GM12878 (cell line): ENCODE measurements at regions not wholly inside any gene's neighbourhood (a gene's known extent, or its start where the extent isn't known, plus 50 kb on each side); places are given as distances from the start of the nearest gene placed in this dataset.

Experiments used
- ATAC-seq: fragments of 200-7000 bp; cut with Tn5 transposase; 3 replicates; pipeline ENCODE4 v1.9.1; 2020; ENCODE audit warnings: mild to moderate bottlenecking, moderate library complexity
- BruUV-seq: library from RNA; stranded (reverse); fragments of 400-500 nt; replicated peaks from 2 replicates; lab custom pipeline; 2021; lab: Mats Ljungman, UMichigan
- CTCF ChIA-PET: fragments of 300-600 bp; sonication (Branson Sonifier 250); formaldehyde crosslinking; extraction: SDS; loops from one replicate; lab custom pipeline; 2021; ENCODE audit warnings: inconsistent platforms; lab: Yijun Ruan, JAX
- POLR2A ChIA-PET: fragments of 350-600 bp; formaldehyde crosslinking; extraction: SDS; loops from one replicate; lab custom pipeline; 2021; ENCODE audit warnings: inconsistent platforms; lab: Charles Lee
- RAD21 ChIA-PET: fragments of 300-600 bp; sonication (Branson Sonifier 250); formaldehyde crosslinking; loops from one replicate; lab custom pipeline; 2023; ENCODE audit warnings: antibody characterized with exemption; ENCODE audit not compliant: unreplicated experiment; lab: Charles Lee
- SMC1A ChIA-PET: fragments of 300-600 bp; sonication (Branson Sonifier 250); formaldehyde crosslinking; loops from one replicate; lab custom pipeline; 2023; ENCODE audit not compliant: unreplicated experiment, uncharacterized antibody; lab: Charles Lee
- DNase-seq: peaks from one replicate; pipeline ENCODE4 v3.0.0-alpha.2; 2011; ENCODE audit warnings: low read depth, low spot score
- FAIRE-seq: peaks from 3 replicates; lab custom pipeline; 2011; peaks lifted over from hg19 to GRCh38; lab: Jason Lieb, UNC
- H2AFZ ChIP-seq: 2 replicates; pipeline ENCODE4 v1.6.0; 2011; ENCODE audit warnings: low read depth, low read length, control low read depth; ENCODE audit not compliant: control insufficient read depth
- H3K27ac ChIP-seq: 2 replicates; pipeline ENCODE4 v1.5.1; 2011; ENCODE audit warnings: control low read depth; ENCODE audit not compliant: control insufficient read depth, insufficient read depth
- H3K27me3 ChIP-seq, 2 experiments: replicated peaks in 1 of 2; 2 replicates each; pipeline versions ENCODE4 v1.6.0 to v1.6.1; 2011; ENCODE audit warnings: low read length in 1 of 2; ENCODE audit not compliant: control insufficient read depth in 2 of 2, insufficient read depth in 2 of 2
- H3K36me3 ChIP-seq, 2 experiments: 2 replicates each; pipeline ENCODE4 v1.5.1; 2011; ENCODE audit warnings: low read length in 1 of 2; ENCODE audit not compliant: control insufficient read depth in 2 of 2, insufficient read depth in 2 of 2
- H3K4me1 ChIP-seq: 2 replicates; pipeline ENCODE4 v1.6.1; 2011; ENCODE audit warnings: mild to moderate bottlenecking, low read length, moderate library complexity, mixed read lengths; ENCODE audit not compliant: control insufficient read depth, insufficient read depth
- H3K4me2 ChIP-seq: 2 replicates; pipeline ENCODE4 v1.6.0; 2011; ENCODE audit warnings: control low read depth; ENCODE audit not compliant: control insufficient read depth, insufficient read depth
- H3K4me3 ChIP-seq: fragments of 200-600 bp; sonication (generic); 2 replicates; pipeline ENCODE4 v1.5.1; 2016
- H3K79me2 ChIP-seq: 2 replicates; pipeline ENCODE4 v1.6.0; 2011; ENCODE audit warnings: low read length; ENCODE audit not compliant: control insufficient read depth, insufficient read depth
- H3K9ac ChIP-seq: 2 replicates; pipeline ENCODE4 v1.8.0; 2011; ENCODE audit warnings: low read length, control low read depth, mixed read lengths; ENCODE audit not compliant: control insufficient read depth, insufficient read depth
- H3K9me3 ChIP-seq: replicated peaks from 3 replicates; pipeline ENCODE4 v1.5.1; 2011; ENCODE audit warnings: mild to moderate bottlenecking, low read length; ENCODE audit not compliant: control insufficient read depth, insufficient read depth
- H4K20me1 ChIP-seq: 2 replicates; pipeline ENCODE4 v1.6.0; 2011; ENCODE audit not compliant: control insufficient read depth, insufficient read depth
- ATF7 ChIP-seq: fragments of 450-650 bp; IDR thresholded peaks from 2 replicates; pipeline ENCODE4 v1.6.1; 2016; ENCODE audit warnings: low read depth, mild to moderate bottlenecking
- CBFB ChIP-seq: IDR thresholded peaks from 2 replicates; pipeline ENCODE4 v1.6.1; 2016; ENCODE audit warnings: antibody characterized with exemption, low read depth
- CHD2 ChIP-seq: IDR thresholded peaks from 2 replicates; pipeline ENCODE4 v1.6.1; 2011; ENCODE audit warnings: low read depth, low read length, improper control_type of control experiment, borderline replicate concordance
- CREB1 ChIP-seq: IDR thresholded peaks from 2 replicates; pipeline ENCODE4 v1.6.1; 2012; ENCODE audit warnings: low read depth, mild to moderate bottlenecking, inconsistent platforms
- EZH2 ChIP-seq: IDR thresholded peaks from 2 replicates; pipeline ENCODE4 v1.6.1; 2012; ENCODE audit warnings: low read depth, mild to moderate bottlenecking, control low read depth, inconsistent platforms, low read length, borderline replicate concordance; ENCODE audit not compliant: control insufficient read depth
- HCFC1 ChIP-seq: fragments of 150-350 bp; IDR thresholded peaks from 2 replicates; pipeline ENCODE4 v1.6.1; 2014; ENCODE audit warnings: low read length
- HDAC6 ChIP-seq: fragments of 200-600 bp; sonication (generic); IDR thresholded peaks from one replicate; pipeline ENCODE4 v1.8.0; 2017; ENCODE audit warnings: antibody characterized with exemption; ENCODE audit not compliant: unreplicated experiment
- MTA2 ChIP-seq: fragments of 450-650 bp; IDR thresholded peaks from 2 replicates; pipeline ENCODE4 v1.6.1; 2016; ENCODE audit warnings: low read depth, mild to moderate bottlenecking, moderate library complexity
- POLR2AphosphoS5 ChIP-seq: IDR thresholded peaks from 2 replicates; pipeline ENCODE4 v1.6.1; 2011; ENCODE audit warnings: mild to moderate bottlenecking, low read length, inconsistent platforms
- POU2F2 ChIP-seq: IDR thresholded peaks from 3 replicates; pipeline ENCODE4 v1.6.1; 2011; ENCODE audit warnings: low read depth, mild to moderate bottlenecking, low read length, borderline replicate concordance
- RBBP5 ChIP-seq: fragments of 200-600 bp; sonication (generic); conservative IDR thresholded peaks from 2 replicates; pipeline ENCODE4 v1.6.1; 2016
- RCOR1 ChIP-seq: conservative IDR thresholded peaks from 2 replicates; pipeline ENCODE4 v1.6.1; 2012; ENCODE audit warnings: low read depth, low read length, improper control_type of control experiment
- TCF7 ChIP-seq: IDR thresholded peaks from 2 replicates; pipeline ENCODE4 v1.6.1; 2014; ENCODE audit warnings: antibody characterized with exemption, borderline replicate concordance
- WGBS: methylation state at CpG from one replicate; pipeline ENCODE4 v1.1.6; 2016; ENCODE audit warnings: low lambda C conversion rate; ENCODE audit not compliant: insufficient replicate concordance, insufficient coverage; ENCODE audit errors: missing lambda C conversion rate; 5-methylcytosine and 5-hydroxymethylcytosine counted together
- in situ Hi-C: fragments of 300-500 bp; cut with MboI; formaldehyde crosslinking; loops from 9 replicates; pipeline ENCODE4 v1.14.3; 2018; ENCODE audit warnings: mixed read lengths
- intact Hi-C: fragments of 100-400 bp; cut with micrococcal nuclease; formaldehyde crosslinking; loops from one replicate; pipeline ENCODE4 v1.14.2; 2022; ENCODE audit not compliant: unreplicated experiment
- TF ChIP-seq, protein P1 (sequence below): IDR thresholded peaks from 2 replicates; pipeline ENCODE4 v1.6.1; 2011; ENCODE audit warnings: low read depth, mild to moderate bottlenecking, low read length, moderate library complexity, borderline replicate concordance; ENCODE audit errors: extremely low read depth

GRCh38 chr10:94131885-94132284, 138.2 kb downstream of the PLCE1 start:
- ChIA-PET POLR2A (no interaction called here), RAD21 (no interaction called here), CTCF (no interaction called here), SMC1A (interaction anchor here (0.5 kb wide), 1 partner anchor 219 kb away, joined by 3 read pairs; no protein-coding TSS in a partner anchor)
- H4K20me1 ChIP-seq: no peaks in the 10 kb centered on the region
- no peak overlapping the region for H3K27ac ChIP-seq
- ATAC-seq: no peak
- H3K27me3 ChIP-seq: no peaks in the 10 kb centered on the region; a peak in 1 of 4 replicates
- no peak for FAIRE-seq
- H3K9ac ChIP-seq: no peak overlapping the region
- no peaks in the 10 kb centered on the region for H3K4me1 ChIP-seq
- no peak overlapping the region for H2AFZ ChIP-seq
- BruUV-seq: no TSS peak
- intact Hi-C loops: no loop called here
- H3K36me3 ChIP-seq: no peaks in the 10 kb centered on the region
- TF ChIP-seq HCFC1: no peak
- TF ChIP-seq, protein P1, sequence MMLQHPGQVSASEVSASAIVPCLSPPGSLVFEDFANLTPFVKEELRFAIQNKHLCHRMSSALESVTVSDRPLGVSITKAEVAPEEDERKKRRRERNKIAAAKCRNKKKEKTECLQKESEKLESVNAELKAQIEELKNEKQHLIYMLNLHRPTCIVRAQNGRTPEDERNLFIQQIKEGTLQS: no peak
- TF ChIP-seq HDAC6: no peak
- TF ChIP-seq TCF7: no peak
- no peak for TF ChIP-seq MTA2
- TF ChIP-seq ATF7: no peak
- no peak for TF ChIP-seq POU2F2
- no peak for TF ChIP-seq POLR2AphosphoS5
- TF ChIP-seq RCOR1: no peak
- TF ChIP-seq CHD2: no peak
- DNase-seq: no peak
- H3K4me2 ChIP-seq: no peak overlapping the region
- no peaks in the 10 kb centered on the region for H3K79me2 ChIP-seq
- no peaks in the 10 kb centered on the region for H3K9me3 ChIP-seq
- WGBS: 14% methylated on average over 3 of the region's 3 CpGs
- H3K4me3 ChIP-seq: no peak overlapping the region
- in situ Hi-C loops: no loop called here

GRCh38 chr10:94133239-94133638, 139.5 kb downstream of the PLCE1 start:
- no peaks in the 10 kb centered on the region for H3K36me3 ChIP-seq
- no peaks in the 10 kb centered on the region for H4K20me1 ChIP-seq
- H3K4me2 ChIP-seq: no peak overlapping the region
- no peaks in the 10 kb centered on the region for H3K4me1 ChIP-seq
- TF ChIP-seq EZH2 (no peak), ATF7 (no peak), CBFB (no peak), MTA2 (no peak), CREB1 (no peak), RBBP5 (no peak)
- ChIA-PET SMC1A (no interaction called here), POLR2A (no interaction called here), CTCF (no interaction called here), RAD21 (no interaction called here)
- H3K9me3 ChIP-seq: no peaks in the 10 kb centered on the region
- no peak overlapping the region for H3K4me3 ChIP-seq
- FAIRE-seq (no peak), DNase-seq (no peak), ATAC-seq (no peak)
- H3K9ac ChIP-seq: no peak overlapping the region
- no peaks in the 10 kb centered on the region for H3K79me2 ChIP-seq
- in situ Hi-C loops (no loop called here), intact Hi-C loops (no loop called here)
- H3K27me3 ChIP-seq: no peaks in the 10 kb centered on the region; a peak in 1 of 4 replicates
- no TSS peak for BruUV-seq
- H2AFZ ChIP-seq: no peak overlapping the region
- H3K27ac ChIP-seq: no peak overlapping the region
